ENCODE measurements at regions not wholly inside any gene's neighbourhood (a gene's known extent, or its start where the extent isn't known, plus 50 kb on each side); places are given as distances from the start of the nearest gene placed in this dataset.

DNA sequence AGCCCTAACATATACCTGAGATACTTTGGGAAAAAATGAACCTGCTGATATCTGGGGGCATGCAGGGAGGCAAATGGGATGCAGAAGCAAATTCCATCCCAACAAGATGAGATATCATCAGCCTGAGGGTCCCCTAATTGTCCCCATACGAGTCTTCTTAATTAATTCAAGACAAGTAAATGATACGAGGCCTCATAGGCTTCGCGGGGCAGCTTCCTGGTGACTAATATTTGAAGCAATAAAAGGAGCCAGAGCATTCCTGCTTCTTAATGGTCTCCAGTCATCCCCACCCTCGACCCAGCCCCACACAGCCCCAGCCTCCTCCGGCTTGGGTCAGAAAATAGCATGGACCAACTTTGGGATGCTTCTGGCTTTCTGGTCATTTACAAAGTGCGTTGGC, 99.6 kb upstream of the MSX1 start:
- TF ChIP-seq E2F3 (CRISPR knock-in tag; IDR thresholded peaks at IDR 0.05) (no peak), SMARCC2 (IDR thresholded peaks at IDR 0.05; ENCODE audit: low read depth) (no peak), NR2C2 (CRISPR knock-in tag; IDR thresholded peaks at IDR 0.05) (no peak), NR2C2 (tag; IDR thresholded peaks at IDR 0.05) (no peak), ZNF584 (CRISPR knock-in tag; IDR thresholded peaks at IDR 0.05; ENCODE audit: low read depth) (no peak), KLF1 (tag; IDR thresholded peaks at IDR 0.05) (no peak), ESRRB (CRISPR knock-in tag; IDR thresholded peaks at IDR 0.05; ENCODE audit: borderline replicate concordance) (no peak), MTA1 (IDR thresholded peaks at IDR 0.05; ENCODE audit: borderline replicate concordance) (no peak)
- Histone ChIP-seq H4K20me1 (replicated peaks; ENCODE audit: control insufficient read depth, insufficient read depth, low read length) (peaks cover 14% of the 10 kb centered on the region; the same call in 1 of the 2 replicates), H3K4me2 (ENCODE audit: insufficient read depth, low read length) (no peak overlapping the region), H3K9ac (ENCODE audit: insufficient read depth in 1 of 2, low read depth in 2 of 2, low read length in 2 of 2) (no peak overlapping the region), H3K36me3 (ENCODE audit: control insufficient read depth, insufficient read depth, low read length) (no peaks in the 10 kb centered on the region), H2AFZ (ENCODE audit: low read depth, low read length) (no peak overlapping the region), H3K79me2 (ENCODE audit: control insufficient read depth, insufficient read depth, low read length) (no peaks in the 10 kb centered on the region), H3K4me1 (replicated peaks in 1 of 2; ENCODE audit: control insufficient read depth in 2 of 2, insufficient read depth in 2 of 2, low read length in 2 of 2) (no peaks in the 10 kb centered on the region), H3K27ac (ENCODE audit: extremely low read depth, low read depth, low read length) (no peak overlapping the region), H3K9me3 (replicated peaks; ENCODE audit: control insufficient read depth, insufficient read depth, low read depth, low read length) (no peaks in the 10 kb centered on the region), H3K9me1 (ENCODE audit: control insufficient read depth, insufficient read depth, low read length) (no peaks in the 10 kb centered on the region), H3K4me3 (no peak overlapping the region), H3K27me3 (ENCODE audit: control insufficient read depth in 2 of 2, insufficient read depth in 2 of 2, low read length in 2 of 2) (peaks cover 40 to 86% of the 10 kb centered on the region in 2 experiments)
- intact Hi-C loops (cut with micrococcal nuclease) (no loop called here), in situ Hi-C loops (cut with MboI) (no loop called here)
- no peak for DNase-seq (ENCODE audit: extremely low read depth in 1 of 4, low spot score in 3 of 4)
- ChIA-PET POLR2A (interaction anchor here (1.0 kb wide), 1 partner anchor 12 kb away, joined by 3 read pairs; no protein-coding TSS in a partner anchor), CTCF (ENCODE audit: low intra/inter-chr PET ratio) (no interaction called here)
- no peak for ATAC-seq
- FAIRE-seq, result no peak
- no TSS peak for BruUV-seq (replicated peaks)
- whole genome bisulfite sequencing (ENCODE audit: insufficient coverage, low coverage, missing lambda C conversion rate), result 0% methylated on average over 7 of the region's 7 CpGs

DNA sequence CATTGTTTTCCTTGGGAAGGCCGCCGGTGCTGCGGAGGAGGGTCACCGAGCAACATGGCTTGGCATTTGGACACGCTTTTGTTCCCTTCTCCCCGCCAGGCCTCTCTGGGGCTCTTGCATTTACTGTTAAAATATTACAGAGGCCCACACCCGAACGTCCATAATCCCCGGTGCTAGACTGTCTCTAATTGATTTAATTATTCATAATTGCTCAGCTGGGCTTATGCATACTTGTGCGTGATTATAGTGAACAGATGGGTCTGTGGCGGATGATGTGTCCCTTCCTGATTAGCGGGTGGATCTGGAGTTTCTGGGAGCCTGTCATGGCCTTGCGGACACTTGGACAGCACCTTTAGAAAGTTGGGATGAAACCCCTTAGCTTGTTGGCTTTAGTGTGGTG, 100.2 kb upstream of the MSX1 start:
- POLR2A ChIA-PET, result no interaction called here
- peaks cover 36 to 86% of the 10 kb centered on the region in 2 experiments for H3K27me3 ChIP-seq (ENCODE audit: control insufficient read depth in 2 of 2, insufficient read depth in 2 of 2, low read length in 2 of 2)
- H2AFZ ChIP-seq (ENCODE audit: low read depth, low read length), result no peak overlapping the region
- intact Hi-C loops (cut with micrococcal nuclease), result no loop called here
- BruUV-seq (replicated peaks), result no TSS peak
- peaks cover 14% of the 10 kb centered on the region; the same call in 1 of the 2 replicates for H4K20me1 ChIP-seq (replicated peaks; ENCODE audit: control insufficient read depth, insufficient read depth, low read length)
- H3K9me1 ChIP-seq (ENCODE audit: control insufficient read depth, insufficient read depth, low read length), result no peaks in the 10 kb centered on the region
- H3K9ac ChIP-seq (ENCODE audit: insufficient read depth in 1 of 2, low read depth in 2 of 2, low read length in 2 of 2), result no peak overlapping the region
- H3K4me1 ChIP-seq (replicated peaks in 1 of 2; ENCODE audit: control insufficient read depth in 2 of 2, insufficient read depth in 2 of 2, low read length in 2 of 2), result no peaks in the 10 kb centered on the region
- no peaks in the 10 kb centered on the region for H3K9me3 ChIP-seq (replicated peaks; ENCODE audit: control insufficient read depth, insufficient read depth, low read depth, low read length)
- no peak overlapping the region for H3K27ac ChIP-seq (ENCODE audit: extremely low read depth, low read depth, low read length)
- no peak overlapping the region for H3K4me3 ChIP-seq
- CTCF ChIA-PET (ENCODE audit: low intra/inter-chr PET ratio), result no interaction called here
- ATAC-seq, result no peak
- under 1% methylated on average over 13 of the region's 13 CpGs for WGBS (ENCODE audit: insufficient coverage, low coverage, missing lambda C conversion rate)
- H3K4me2 ChIP-seq (ENCODE audit: insufficient read depth, low read length), result no peak overlapping the region
- no peak for FAIRE-seq
- no peaks in the 10 kb centered on the region for H3K36me3 ChIP-seq (ENCODE audit: control insufficient read depth, insufficient read depth, low read length)
- in situ Hi-C loops (cut with MboI), result no loop called here
- DNase-seq (ENCODE audit: extremely low read depth in 1 of 4, low spot score in 3 of 4), result no peak
- no peaks in the 10 kb centered on the region for H3K79me2 ChIP-seq (ENCODE audit: control insufficient read depth, insufficient read depth, low read length)
- TF ChIP-seq, protein P1, sequence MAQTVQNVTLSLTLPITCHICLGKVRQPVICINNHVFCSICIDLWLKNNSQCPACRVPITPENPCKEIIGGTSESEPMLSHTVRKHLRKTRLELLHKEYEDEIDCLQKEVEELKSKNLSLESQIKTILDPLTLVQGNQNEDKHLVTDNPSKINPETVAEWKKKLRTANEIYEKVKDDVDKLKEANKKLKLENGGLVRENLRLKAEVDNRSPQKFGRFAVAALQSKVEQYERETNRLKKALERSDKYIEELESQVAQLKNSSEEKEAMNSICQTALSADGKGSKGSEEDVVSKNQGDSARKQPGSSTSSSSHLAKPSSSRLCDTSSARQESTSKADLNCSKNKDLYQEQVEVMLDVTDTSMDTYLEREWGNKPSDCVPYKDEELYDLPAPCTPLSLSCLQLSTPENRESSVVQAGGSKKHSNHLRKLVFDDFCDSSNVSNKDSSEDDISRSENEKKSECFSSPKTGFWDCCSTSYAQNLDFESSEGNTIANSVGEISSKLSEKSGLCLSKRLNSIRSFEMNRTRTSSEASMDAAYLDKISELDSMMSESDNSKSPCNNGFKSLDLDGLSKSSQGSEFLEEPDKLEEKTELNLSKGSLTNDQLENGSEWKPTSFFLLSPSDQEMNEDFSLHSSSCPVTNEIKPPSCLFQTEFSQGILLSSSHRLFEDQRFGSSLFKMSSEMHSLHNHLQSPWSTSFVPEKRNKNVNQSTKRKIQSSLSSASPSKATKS (CRISPR knock-in tag; IDR thresholded peaks at IDR 0.05), result no peak
- TF ChIP-seq, protein P2, sequence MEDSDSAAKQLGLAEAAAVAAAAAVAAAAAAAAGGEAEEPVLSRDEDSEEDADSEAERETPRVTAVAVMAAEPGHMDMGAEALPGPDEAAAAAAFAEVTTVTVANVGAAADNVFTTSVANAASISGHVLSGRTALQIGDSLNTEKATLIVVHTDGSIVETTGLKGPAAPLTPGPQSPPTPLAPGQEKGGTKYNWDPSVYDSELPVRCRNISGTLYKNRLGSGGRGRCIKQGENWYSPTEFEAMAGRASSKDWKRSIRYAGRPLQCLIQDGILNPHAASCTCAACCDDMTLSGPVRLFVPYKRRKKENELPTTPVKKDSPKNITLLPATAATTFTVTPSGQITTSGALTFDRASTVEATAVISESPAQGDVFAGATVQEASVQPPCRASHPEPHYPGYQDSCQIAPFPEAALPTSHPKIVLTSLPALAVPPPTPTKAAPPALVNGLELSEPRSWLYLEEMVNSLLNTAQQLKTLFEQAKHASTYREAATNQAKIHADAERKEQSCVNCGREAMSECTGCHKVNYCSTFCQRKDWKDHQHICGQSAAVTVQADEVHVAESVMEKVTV (CRISPR knock-in tag; IDR thresholded peaks at IDR 0.05), result no peak
- TF ChIP-seq CCAR2 (IDR thresholded peaks at IDR 0.05; ENCODE audit: low read depth, low read length), result no peak
- TF ChIP-seq WHSC1 (IDR thresholded peaks at IDR 0.05; ENCODE audit: low read length), result no peak
- no peak for TF ChIP-seq TARDBP (IDR thresholded peaks at IDR 0.05)
- no peak for TF ChIP-seq ZSCAN29 (IDR thresholded peaks at IDR 0.05)
- TF ChIP-seq GTF2E2 (tag; IDR thresholded peaks at IDR 0.05), result no peak
- TF ChIP-seq KAT7 (CRISPR knock-in tag; IDR thresholded peaks at IDR 0.05; ENCODE audit: borderline replicate concordance), result no peak
- no peak for TF ChIP-seq RNF2 (IDR thresholded peaks at IDR 0.05)

All from K562 (cell line).